Suprapubic skin (tissue), 4 donors: ENCODE measurements at regions not wholly inside any gene's neighbourhood (a gene's known extent, or its start where the extent isn't known, plus 50 kb on each side); places are given as distances from the start of the nearest gene placed in this dataset.

ENCODE experiments used
- CTCF ChIP-seq, 2 donors: fragments of 200-600 bp in 1 of 2; fragments of 450-650 bp in 1 of 2; sonication (generic) in 1 of 2; IDR thresholded peaks; one replicate each; pipeline ENCODE4 v1.5.1; 2016 to 2019; ENCODE audit warnings: antibody characterized with exemption in 2 of 2, mild to moderate bottlenecking in 1 of 2, moderate library complexity in 1 of 2
- EP300 ChIP-seq: sonication (generic); formaldehyde crosslinking; IDR thresholded peaks from one replicate; pipeline ENCODE4 v1.6.1; 2017; ENCODE audit warnings: antibody characterized with exemption
- POLR2A ChIP-seq, 2 donors: fragments of 450-650 bp; IDR thresholded peaks; one replicate each; pipeline ENCODE4 v1.6.1; 2017; ENCODE audit warnings: antibody characterized with exemption in 2 of 2, mild to moderate bottlenecking in 2 of 2, moderate library complexity in 2 of 2
- POLR2AphosphoS5 ChIP-seq, 3 donors: sonication (generic); formaldehyde crosslinking; IDR thresholded peaks; one replicate each; pipeline ENCODE4 v1.6.1; 2017; ENCODE audit warnings: antibody characterized with exemption in 3 of 3

GRCh38 chr5:67287510-67288268 lies 91.1 kb upstream of the CD180 start:
- no peak for TF ChIP-seq EP300
- no peak for TF ChIP-seq CTCF (IDR thresholded peaks at IDR 0.05)
- TF ChIP-seq POLR2A (IDR thresholded peaks at IDR 0.05): no peak
- no peak for TF ChIP-seq POLR2AphosphoS5 (IDR thresholded peaks at IDR 0.05)
